GM12875 (cell line): ENCODE measurements at regions not wholly inside any gene's neighbourhood (a gene's known extent, or its start where the extent isn't known, plus 50 kb on each side); places are given as distances from the start of the nearest gene placed in this dataset.

Experiments
- H3K4me3 ChIP-seq: one replicate; pipeline ENCODE4 v1.5.1; 2011; ENCODE audit warnings: low read depth, low read length, control low read depth
- TF ChIP-seq, protein P1 (sequence below): IDR thresholded peaks from 2 replicates; pipeline ENCODE4 v1.5.1; 2011; ENCODE audit warnings: low read depth, mild to moderate bottlenecking, control low read depth, inconsistent platforms, low read length, moderate library complexity, borderline replicate concordance; ENCODE audit not compliant: insufficient read depth

DNA sequence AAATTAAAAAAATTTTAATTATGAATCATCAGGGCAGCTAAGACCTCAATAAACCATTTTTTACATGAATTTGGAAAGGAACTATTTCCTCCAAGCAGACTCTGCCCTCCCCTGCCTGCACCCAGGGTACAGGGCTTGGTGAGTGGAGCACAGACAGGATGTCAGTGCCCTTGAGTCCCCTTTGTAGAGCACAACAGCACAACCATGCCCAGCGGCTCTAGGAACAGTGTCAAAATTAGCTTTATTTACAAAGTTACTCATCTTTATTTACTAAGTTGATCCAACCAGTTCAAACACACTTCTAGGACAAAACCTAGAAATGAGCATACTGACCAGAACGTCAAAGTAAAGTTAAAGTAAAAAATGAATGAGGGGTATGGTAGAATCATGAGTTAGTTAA, 90.6 kb upstream of the TSC22D2 start:
- no peak overlapping the region for H3K4me3 ChIP-seq
- TF ChIP-seq, protein P1, sequence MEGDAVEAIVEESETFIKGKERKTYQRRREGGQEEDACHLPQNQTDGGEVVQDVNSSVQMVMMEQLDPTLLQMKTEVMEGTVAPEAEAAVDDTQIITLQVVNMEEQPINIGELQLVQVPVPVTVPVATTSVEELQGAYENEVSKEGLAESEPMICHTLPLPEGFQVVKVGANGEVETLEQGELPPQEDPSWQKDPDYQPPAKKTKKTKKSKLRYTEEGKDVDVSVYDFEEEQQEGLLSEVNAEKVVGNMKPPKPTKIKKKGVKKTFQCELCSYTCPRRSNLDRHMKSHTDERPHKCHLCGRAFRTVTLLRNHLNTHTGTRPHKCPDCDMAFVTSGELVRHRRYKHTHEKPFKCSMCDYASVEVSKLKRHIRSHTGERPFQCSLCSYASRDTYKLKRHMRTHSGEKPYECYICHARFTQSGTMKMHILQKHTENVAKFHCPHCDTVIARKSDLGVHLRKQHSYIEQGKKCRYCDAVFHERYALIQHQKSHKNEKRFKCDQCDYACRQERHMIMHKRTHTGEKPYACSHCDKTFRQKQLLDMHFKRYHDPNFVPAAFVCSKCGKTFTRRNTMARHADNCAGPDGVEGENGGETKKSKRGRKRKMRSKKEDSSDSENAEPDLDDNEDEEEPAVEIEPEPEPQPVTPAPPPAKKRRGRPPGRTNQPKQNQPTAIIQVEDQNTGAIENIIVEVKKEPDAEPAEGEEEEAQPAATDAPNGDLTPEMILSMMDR: no peak

DNA sequence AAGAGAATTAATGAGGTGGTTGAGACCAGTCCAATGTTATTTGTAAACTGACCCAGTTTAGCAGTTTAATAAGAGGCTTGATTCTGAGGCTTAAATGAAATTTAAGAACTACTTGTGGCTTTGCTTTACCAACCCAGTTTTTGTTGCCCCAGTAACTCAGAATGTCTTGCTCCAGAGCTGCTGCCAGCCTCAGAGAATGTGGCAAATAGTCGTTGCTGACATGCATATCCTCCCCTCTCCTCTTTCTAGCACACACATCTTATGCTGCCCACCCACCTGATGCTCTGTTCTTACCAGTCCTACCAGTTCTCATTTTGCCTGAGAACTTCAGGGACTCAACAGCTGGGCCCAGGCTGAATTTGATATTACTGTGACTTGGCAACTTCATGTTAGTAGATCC, 92.4 kb upstream of the TSC22D2 start:
- TF ChIP-seq, protein P1: no peak

DNA sequence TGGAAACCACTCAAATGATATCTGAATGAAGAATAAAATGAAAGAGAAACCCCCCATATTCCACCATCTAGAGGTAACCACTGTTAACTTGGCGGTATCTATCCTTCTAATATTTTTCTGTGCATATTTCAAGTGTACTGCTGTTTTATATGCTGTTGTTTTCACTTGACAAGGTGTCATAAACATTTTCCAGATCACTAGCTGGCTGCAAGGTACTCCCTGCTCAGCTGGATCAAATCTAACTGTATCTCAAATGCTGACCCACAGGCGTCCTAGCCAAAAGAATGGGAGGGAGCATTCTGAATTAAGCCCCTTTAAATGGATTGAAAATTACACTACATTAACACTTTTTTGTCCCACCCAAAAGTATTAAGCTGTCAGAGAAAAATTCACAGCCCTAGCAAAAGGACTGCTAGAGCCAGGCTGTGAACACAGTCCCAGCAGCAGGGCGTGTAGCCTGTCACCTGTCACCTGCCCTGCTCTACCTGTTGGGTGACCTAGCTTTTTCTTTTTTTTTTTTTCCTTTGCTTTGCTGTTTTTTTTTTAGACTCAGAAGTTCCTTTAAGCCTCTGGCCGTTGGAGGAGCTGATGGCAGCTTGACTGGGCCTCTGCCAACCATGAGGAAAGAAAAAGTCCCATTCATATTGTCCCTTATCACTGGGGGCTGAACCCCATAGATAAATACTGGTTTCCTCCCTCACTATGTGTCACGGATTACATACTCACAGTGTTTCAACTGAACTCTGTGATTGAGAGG, 93.7 kb upstream of the TSC22D2 start:
- TF ChIP-seq, protein P1: no peak
- no peak overlapping the region for H3K4me3 ChIP-seq

More for the DNA sequence above, 92.4 kb upstream of the TSC22D2 start:
- no peak overlapping the region for H3K4me3 ChIP-seq

DNA sequence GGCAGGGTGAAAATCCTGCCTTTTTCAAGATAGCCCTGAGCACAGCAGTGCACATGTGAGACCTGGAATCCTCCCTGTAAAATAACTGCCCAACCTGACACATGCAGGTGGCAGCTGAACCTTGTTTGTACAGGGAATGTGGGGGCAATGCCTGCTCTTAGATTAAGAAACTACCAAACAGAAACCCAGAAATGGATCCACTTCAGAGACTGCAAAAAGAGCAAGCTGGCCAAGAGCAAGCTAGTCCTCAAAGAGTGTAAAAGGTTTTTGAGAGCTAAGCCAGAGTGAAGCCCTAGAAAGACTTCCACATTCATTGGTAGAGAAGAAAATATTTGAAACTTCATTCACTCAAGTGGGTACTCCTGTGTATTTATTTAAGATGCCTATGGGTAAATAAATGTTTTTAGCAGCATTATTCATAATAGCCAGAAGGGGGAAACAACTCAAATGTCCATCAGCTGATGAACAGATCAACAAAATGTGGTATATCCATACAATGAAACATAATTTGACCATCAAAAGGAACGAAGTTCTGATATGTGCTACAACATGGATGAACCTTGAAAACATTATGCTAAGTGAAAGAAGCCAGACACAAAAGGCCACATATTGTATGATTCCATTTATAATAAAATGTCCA, 96.0 kb upstream of the TSC22D2 start:
- H3K4me3 ChIP-seq: no peak overlapping the region
- TF ChIP-seq, protein P1: no peak

DNA sequence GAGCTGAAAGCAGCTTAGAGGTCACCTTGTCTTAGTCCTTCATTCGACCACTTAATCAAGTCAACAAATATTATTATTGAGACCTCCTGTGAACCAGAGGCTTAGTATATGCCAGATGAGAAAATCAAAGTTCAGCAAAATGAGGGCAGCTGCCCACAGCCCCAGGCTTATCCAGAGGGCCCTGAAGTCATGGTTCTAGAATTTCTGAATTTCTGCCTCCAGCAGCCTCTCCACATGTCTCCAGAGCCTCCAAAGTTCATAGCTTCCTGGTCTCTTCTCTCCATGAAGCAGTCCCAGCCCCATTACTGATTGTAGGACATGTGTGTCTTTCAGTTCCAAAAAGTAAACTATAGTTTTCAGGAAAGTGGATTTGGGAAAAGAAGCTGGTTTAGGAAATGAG, 96.9 kb upstream of the TSC22D2 start:
- TF ChIP-seq, protein P1: no peak
- no peak overlapping the region for H3K4me3 ChIP-seq

DNA sequence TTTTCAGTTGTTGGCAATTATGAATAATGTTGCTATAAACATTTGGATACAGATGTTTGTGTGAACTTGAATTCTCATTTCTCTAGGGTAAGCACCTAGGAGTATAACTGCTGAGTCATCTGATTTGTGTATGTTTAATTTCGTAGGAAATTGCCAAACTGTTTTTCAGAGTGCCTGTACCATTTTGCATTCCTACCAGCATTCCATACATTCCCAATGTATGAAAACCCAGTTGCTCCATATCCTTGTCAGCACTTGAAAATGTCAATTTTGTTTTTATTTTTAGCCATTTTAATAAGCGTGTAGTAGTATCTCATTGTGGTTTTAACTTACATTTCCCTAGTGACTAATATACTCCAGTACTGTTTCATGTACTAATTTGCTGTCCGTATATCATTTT, 98.5 kb upstream of the TSC22D2 start:
- H3K4me3 ChIP-seq: no peak overlapping the region
- TF ChIP-seq, protein P1: no peak

DNA sequence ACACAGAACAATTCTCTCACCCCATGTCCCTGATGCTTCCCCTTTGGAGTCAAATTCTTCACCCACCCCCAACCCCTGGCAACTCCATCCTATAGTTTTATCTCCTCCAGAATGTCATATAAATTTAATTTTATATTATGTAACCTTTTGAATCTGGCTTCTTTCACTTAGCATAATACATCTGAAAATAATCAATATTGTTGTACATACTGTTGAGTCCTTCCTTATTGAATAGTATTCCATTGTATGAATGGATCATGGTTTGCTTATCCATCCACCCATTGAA, 98.9 kb upstream of the TSC22D2 start:
- TF ChIP-seq, protein P1: no peak
- H3K4me3 ChIP-seq: no peak overlapping the region
